ENCODE measurements at regions not wholly inside any gene's neighbourhood (a gene's known extent, or its start where the extent isn't known, plus 50 kb on each side); places are given as distances from the start of the nearest gene placed in this dataset.
A peak's percentile ranks its signal among the peaks of the same experiment; 100 is the strongest.

DNA sequence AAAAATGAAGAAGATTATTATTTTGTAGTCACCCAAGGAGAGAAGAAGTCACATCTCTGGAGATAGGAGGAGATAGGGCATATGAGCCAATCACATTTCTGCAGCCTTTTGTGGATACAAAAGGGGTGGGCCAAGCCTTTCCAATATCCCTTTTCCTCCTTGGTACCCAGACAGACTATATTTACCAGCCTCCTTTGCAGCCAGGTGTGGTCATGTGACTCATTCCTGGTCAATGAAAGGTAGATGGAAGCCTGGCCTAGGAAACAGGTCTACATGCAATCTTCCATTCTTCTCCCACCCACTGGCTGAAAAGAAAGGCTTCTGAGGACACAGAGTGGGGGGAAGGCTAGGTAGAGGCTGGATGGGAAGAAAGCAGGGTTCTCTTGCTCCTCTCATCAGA lies 58.1 kb upstream of the ERG start:
- DNase-seq: no peak

DNA sequence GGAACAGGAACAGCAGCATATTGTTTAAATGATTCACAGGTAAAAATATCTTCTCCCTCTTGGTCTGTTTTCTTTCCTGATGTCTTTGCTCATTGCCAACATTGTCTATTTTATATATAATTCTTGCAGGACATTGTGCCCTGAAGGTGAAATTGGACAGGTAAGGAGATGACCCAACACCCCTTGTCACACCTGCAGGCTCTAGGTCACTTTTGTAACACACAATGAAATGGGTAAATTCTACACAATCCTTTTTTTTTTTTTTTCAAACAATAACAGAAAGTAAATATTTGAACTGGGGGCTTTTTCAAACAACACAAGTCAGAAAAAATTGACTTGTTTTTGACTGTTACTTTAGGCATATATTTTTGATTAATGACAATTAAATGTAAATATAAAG lies 62.9 kb upstream of the ERG start:
- no peak for DNase-seq

DNA sequence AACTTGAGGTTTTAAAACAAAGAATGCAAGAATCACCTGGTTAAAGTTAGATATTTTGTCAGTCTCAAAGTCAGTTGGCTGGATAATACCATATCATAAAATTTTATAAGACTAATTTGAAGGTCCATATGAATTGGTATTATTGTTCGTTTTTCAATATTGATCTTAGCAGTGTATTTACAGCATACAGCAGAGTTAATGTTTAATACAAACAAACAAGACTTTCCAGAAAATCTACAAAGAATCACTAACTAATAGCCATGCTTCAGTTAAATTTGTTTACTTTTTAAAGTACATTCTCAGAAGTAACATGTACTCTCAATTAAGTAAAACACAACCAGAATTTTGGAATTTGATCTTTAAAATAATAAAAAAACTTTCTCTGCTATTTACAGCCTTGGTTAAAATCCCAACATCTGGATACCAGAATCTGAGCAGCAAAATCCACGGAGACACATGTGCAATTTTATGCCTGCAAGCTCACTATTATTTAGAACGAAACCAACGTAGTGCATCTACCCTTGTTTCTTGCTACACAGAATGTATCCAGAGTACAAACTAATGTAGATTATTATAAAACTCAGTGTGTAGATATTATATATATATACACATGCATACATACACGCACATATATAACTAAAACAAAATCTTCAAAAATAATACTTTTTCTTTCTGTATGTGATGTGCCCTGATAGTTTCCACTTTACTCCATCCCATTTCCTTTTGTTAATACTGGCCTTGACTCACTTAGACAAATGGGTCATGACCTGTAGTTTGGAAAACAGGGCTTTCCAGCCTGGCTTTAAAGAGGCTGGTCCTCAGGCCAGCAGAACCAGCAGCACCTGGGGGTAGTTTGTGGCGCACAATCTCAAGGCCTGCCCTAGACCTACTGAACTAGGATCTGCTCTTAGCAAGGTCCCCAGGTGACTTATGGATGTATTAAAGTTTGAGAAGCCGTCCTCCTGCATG lies 63.6 kb upstream of the ERG start:
- no peak for DNase-seq

DNA sequence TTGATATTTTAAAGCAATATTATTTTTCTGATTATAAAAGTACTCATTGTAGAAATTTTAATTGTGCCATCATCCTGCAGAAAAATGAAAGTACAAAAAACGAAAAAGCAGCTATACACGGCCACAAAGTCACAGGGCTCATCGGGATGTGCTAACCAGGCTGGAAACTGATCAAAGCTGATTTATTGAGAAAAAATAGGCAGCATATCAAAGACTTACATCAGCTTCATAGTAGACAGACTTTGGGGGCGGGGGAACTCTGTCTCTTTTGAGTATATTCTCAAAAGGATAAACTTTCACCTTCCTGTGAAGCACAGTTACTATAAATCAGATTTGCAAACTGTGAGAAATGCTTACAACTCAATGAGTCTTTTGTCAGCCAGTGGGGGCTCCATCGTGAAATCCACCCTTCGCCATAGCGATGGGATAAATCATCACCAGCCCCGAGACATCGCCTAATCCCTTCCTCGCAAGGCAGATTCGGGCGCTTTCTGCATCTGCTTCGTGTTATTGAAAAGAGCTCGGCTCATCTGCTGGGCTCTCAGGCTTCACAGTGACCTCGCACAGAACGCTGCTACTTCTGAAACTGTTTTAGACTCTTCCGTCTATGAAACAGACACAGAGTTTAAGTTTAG lies 69.2 kb upstream of the ERG start:
- DNase-seq: peak; percentile 11

DNA sequence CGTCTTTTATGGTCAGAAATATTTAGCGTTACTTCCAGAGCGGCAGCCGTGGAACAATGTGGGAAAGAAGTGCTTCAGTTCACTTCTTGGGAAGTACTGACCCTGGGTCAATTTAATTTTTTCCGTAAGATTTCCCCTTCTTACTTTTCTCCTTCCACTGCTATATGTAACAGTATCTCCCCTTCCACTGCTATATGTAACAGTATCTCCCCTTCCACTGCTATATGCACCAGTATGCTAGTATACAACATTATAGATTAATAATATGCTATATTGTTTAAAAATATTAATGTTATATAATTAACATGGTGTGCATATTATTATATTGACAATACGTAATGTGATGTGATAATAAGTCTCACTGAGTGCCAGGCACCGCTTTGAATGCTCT lies 69.7 kb upstream of the ERG start:
- DNase-seq: no peak

DNA sequence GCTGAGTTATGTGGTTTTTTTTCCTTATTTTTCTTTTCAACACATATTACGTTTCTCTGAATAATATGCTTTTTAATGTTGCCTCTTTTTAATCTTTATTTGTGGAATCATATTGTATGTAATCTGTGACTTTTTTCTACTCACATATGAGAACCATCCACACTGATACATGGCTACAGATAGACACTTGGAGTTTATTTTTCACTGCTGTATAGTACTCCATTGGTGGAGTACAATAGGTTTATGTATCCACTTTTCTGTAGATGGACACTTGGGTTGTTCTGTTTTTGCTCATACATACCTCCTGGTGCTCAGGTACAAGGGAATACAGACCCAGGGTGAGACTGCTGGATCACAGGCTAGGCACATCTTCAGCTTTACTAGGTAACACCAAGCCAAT lies 71.5 kb upstream of the ERG start:
- no peak for DNase-seq

DNA sequence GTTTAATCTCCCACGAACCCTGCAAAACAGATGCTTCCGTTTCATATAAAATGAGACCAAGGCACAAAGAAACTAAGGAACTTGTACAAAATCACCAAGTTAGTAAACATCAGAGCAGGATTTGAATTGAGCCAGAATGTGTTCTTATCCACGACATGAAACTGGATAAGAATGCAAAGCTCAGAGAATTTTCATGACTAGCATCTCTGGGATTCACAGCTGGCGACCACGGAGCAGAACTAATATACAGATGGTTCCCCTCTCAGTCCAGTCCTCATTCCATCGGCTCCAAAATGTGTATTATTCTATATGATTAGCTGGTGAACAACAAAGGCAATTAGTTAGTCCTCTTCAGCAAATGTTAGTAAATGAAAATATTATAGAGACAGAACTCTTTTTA lies 72.3 kb upstream of the ERG start:
- DNase-seq: no peak

DNA sequence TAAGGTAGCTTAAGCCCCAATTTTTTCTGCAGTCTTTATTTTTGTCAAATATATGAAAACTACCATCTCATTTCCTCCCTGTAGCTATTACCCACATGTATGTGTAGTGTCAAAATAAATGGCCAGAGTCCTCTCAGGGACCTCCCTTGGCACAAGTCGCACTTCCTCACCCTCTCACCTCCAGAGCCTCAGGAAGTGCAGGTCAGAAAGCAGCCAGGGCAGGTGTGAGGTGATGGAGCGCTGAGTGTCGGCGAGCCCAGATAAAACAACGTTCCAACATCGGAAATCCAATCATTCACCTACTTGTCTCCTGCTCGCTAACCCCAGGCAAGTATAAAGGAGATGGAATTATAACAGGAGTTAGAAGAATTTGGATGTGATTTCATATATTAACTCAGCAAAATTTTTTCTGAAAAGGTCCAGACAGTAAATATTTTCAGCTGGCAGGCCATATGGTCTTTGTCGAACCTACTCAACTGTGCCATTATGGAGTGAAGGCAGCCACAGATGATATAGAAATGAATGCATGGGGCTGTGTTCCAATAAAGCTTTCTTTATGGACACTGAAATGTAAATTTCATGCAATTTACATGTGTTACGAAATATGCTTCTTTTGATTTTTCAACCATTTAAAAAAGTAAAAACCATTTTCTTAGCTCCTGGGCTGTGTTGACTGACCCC lies 76.8 kb upstream of the ERG start:
- DNase-seq: no peak

DNA sequence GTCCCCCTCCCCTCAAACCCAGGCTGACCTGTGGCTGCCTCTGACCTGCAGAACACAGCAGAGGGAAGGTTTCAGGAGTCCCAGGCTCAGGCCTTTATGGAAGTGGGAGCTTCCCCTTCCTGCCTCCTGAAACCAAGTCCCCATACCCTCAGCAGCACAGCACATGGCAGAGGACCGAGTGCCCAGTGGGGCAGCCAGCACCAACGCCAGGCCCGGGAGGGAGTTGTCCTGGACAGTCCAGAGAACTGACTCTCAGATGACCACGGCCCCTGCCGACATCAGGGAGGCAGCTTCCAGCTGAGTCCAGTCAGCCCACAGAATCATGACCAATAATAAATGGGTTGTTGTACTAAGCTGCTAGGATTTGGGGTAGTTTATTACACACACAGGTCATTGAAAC lies 79.6 kb upstream of the ERG start:
- DNase-seq: no peak

DNA sequence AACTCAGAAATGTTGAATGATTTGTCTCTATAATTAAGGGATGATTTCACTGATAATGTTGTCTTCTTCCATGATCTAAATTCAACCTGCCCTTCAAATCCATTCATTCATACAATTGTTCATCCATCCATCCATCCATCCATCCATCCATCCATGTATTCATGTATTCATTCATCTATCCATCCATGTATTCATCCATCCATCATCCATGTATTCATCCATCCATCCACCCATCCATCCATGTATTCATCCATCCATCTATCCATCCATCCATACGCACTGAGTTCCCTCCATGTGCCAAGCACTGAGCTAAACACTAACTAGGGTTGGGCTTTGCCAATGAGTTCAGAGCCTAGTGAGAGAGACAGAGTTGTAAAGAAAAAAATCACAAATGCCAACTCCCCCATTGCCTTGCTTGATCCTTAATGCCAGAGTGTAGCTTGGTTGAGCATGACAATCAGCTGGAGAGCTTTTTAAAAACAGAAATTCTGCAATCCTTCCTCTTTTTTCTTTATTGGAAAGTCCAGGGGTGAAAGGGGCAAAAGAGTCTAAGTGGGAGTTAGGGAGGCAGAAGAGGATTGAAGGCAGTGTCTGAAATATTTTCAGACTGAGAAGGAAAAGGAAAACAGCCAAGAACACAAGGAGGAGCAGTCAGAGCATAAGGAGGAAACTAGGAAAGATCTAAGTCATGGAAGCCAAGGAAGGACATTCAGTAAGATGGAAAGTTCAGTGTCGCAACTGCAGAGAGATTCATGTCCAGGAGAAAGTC lies 92.4 kb upstream of the ERG start:
- DNase-seq: no peak

DNA sequence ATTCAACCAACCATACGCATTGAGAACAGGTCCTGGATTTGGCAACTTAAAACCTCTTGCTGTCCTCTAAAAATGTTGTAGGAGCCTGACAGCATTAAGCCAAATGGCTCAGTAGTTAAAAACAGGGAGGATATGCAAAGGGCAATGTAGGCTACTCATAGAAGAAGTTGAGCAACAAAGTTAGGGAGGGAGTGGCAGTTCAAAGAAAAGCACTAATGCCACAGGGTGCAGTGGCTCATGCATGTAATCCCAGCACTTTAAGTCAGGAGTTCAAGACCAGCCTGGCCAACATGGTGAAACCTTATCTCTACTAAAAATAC lies 92.9 kb upstream of the ERG start:
- DNase-seq: no peak

DNA sequence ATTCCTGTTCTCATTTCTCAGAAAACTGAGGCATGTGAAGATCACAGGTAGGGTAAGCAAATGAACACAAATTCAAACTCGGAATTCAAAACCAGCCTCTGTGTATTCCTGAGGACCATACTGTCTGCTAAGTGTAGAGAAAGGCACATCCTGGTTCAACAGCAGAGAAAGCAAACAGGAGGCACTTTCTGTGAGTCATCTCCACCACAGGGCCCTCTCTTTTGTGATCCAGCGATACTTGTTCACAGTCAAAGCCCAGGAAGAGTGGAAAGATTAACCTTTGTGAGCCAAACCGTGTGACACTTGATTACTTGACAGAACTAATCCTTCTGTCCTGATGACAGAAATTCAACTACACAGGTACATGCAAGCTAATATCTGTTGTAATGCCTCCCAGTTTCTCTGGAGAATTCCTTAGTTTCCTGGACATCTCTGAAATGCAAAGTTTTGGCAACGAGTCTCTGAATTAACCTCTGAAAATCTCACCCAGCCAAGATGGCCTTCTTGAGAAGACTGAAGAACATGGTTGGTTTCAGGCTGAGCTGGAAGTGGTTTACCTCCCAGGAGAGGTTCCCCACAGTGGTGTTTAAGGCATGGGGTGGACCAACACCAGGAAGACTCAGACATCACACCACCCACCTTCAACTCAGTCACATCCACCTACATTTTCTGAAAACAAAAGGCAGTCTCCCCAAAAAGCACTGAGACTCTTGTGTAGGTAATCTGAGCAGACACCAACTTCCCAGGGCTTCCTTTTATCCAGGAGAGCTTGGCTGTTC lies 98.2 kb upstream of the ERG start:
- no peak for DNase-seq

DNA sequence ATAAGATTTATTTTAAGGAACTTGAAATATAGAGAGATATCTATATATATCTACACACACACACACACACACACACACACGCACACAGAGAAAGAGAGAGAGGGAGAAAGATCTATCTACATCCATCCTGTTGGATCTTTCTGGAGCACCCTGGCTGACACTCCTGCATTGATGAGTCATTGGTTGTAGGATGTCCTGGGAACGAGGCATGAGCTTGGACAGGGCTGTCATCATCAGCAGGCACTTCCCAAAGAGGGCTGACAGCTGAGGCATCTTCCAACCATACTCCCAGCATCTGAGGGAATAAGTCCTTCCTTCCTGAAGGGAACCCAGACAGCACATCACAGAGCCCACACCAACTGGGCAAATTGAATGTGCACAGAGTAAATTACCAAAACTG lies 99.1 kb upstream of the ERG start:
- no peak for DNase-seq

DNA sequence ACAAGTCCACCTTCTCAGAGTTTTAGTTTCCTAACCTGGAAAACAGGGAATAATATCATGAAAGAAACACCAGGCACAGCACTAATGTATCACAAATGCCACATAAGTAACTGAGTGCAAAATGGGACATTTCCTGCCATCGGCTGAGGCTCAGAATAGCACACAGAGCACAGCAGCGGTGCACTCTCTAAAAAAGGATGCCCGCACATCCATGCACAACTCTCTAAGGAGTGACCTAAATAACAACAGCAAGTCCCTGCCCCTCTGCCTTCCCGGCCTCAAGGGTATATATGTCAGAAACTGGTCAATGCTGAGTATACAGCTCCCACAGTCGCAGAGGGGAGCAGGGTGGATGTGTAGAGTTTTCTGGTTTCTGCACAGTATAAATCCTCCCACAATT lies 100.1 kb upstream of the ERG start:
- no peak for DNase-seq

DNA sequence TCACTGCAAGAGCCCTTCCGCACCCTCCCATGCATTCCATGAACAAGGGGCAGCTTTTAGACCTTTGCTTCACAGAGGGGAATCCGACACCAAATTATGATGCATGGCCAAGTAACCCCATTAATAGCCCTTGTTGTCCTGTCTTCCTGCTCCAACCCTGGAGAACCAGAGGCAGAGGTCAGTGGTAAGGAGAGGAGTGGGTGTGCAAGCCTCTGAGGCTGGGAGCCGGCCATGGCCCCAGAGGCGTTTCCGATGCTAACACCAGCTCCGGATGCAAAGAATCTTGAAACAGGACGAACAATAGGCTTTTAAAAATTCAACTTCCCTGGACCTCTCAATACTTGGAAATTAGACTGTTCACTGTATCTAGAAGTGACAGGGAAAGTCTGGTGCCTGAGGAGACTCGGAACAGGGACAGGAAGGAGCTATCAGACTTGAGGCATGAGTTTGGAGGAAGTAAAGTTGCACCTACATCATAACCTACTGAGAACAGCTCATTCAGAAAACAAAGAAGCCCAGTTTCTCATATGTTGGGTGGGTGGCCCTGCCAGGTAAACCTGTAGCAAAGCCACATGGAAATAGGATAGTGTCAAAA lies 101.2 kb upstream of the ERG start:
- DNase-seq: no peak

DNA sequence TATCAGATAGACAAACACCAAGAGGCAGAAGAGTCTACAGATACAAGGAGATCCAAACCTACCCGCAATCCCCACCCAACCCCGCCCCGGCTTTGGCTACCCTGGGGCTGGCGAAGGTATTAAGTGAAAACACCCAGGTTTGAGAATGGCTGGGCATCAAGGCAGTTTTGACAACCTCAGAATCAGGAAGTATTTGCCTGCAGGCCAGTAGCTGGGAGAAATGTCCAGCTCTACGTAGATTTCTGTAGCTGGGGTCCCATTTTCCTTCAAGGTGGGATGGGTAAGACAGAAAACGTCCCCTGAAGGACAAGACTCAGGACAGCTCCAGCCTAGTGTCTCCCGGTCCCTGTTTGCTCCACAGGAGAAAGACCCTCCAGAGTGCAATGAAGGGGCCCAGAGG lies 101.8 kb upstream of the ERG start:
- DNase-seq: no peak

DNA sequence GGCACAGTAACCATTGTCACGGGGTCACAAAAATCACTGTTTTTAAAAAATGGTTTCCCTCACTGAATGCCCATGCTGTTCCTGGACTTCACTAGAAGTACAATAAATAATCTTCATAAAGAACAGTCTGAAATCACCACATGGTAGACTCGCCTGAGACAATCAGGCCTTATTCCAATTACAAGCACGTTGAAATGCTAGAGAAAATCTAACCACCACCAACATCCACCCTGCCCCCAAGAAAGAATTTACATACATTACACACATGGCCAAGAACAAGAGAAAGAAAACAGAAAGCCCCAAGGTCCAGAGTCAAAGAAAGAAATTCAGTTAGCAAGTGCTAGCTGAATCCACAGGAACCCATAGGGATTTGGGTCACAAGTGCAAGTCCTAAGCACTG lies 107.0 kb upstream of the ERG start:
- no peak for DNase-seq

DNA sequence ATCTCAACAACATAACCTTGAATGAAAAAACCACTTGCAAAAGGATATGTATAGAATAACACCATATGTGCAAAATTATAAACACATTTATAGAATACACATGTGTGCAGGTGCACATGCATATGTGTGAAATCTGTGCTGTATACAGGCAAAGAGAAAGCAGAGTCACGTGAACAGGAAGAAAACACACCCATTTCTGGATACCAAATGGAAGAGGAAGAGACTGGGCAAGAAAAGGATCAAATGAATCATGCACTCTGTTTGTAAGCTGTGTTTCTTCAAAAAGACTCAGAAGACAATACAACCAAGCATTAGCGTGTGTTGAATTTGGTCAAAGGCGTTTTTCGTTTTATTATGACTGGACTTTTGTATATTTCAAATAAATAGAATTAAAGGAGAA lies 111.3 kb upstream of the ERG start:
- no peak for DNase-seq

DNA sequence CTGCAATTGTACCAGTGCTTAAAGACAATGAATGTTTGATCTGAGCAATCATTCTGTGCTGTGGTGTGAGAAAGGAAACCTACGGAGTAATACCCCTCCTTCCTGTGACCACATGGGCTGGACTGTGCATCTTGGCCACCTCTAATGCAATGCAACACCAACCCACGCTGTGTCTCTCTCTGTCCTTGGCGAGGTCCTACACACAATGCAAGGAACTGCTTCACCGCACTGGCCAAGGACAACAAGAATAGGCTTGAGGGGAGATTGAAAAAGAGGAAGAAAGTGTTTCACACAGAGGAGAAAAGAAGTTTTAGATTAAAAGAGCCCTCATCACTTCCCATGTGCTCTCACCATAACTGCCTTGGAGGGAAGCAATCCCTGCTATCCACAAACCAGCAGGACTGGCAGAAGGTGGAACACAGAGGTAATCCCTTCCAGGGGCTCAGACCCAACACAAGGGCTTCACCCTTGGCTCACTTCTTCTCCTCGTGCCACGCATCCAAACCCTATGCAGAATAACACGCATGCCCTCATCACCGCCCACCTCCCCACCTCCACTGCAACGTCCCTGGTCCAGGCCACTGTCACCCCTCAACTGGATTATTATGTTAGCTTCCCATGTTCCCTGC lies 112.5 kb upstream of the ERG start:
- no peak for DNase-seq

DNA sequence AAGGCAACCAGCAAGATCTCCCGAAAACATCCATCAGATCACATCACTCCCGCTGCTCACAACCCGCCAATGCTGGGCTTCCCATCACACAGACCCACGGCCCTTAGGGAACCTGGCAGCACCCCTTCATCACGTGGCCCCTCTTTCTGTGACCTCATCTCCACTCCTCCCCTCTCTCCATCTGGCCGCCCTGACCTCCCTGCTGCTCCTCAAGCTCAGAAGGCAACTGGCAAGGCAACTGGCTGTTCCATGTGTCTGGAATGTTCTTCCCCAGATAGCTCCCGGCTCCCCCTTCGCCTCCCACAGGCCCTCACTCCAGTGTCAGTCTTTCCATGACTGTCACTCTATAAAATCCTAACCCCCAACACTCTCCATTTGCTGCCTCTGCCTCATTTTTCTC lies 113.0 kb upstream of the ERG start:
- DNase-seq: no peak

DNA sequence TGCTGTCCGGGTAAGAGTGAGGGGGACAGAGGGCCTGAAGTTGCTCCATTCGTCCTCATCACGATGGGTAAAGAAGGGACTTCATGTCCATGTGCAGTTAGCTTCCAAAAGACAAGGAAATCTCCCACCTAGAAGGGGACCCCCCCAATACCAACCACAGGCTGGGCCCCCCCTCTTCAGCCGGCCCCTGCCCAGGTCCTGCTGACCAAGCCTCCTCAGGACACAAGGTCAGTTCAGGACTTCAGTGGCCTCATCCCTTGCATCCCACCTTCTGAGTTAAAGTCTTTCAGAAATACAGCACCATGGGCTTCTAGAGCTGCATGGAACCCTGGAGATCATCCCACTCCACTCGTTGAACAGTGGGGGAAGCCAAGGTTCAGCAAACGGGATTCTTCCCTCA lies 115.4 kb upstream of the ERG start:
- DNase-seq: no peak

DNA sequence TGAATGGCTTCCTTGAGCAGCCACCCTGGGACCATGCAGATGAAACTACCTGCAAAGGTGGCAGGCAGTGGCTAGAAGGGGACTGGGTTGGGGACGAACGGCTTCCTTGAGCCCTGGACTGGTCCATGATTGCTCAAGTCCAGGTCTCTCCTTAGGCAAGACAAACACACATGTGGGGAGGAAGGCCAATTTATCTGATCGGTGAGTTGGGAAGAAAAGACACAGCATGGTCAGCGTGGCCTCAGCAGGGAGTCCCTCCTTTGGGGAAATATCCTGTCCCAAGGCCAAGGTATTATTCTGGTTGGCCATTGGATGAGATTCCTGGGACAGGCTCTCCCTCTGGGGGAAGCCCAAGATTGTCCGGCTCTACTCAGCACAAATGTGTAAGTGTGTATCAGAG lies 116.3 kb upstream of the ERG start:
- no peak for DNase-seq
